ENCODE measurements at regions not wholly inside any gene's neighbourhood (a gene's known extent, or its start where the extent isn't known, plus 50 kb on each side); places are given as distances from the start of the nearest gene placed in this dataset.
"Not testable (repeated sequence)": the region's sequence is repeated elsewhere in the genome, so short reads cannot be mapped to it uniquely, and the experiment has no call there.

DNA sequence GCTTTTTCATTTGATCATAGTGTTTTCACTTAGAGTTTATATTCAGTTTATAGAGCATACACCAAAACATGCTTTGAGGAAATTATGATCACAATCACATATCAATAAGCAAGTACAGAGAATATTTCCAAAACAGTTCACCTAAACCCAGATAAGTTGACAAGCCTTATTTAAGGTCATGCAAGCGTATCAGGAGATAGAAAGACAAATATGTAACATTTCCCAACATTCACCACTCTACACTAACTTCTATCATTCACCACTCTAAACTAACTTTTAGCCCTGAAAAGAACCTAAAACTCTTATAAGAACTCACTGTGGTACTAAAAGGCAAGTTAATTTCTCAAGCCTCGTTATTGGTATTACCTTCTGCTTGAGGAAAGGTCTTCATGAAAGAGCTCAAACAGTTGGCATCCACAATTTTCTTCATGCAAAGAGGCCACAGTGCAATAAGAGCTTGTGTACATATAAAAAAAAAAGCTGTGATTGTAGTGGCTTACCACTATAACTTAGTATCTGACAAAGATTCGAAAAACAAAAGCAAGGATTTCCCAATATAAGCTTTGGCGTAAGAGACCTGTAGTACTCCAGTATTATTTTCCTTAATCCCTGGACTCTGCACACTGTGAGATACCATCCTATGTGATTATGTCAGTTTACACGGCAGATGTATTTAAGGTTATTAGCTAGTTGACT, 903.3 kb downstream of the STIM2 start:
- Mint-ChIP-seq H3K4me1 (no peaks in the 10 kb centered on the region), H3K9me3 (peaks cover 13% of the 10 kb centered on the region), H3K4me3 (no peak overlapping the region), H3K27ac (no peak overlapping the region), H3K36me3 (no peaks in the 10 kb centered on the region), H3K27me3 (no peaks in the 10 kb centered on the region)

DNA sequence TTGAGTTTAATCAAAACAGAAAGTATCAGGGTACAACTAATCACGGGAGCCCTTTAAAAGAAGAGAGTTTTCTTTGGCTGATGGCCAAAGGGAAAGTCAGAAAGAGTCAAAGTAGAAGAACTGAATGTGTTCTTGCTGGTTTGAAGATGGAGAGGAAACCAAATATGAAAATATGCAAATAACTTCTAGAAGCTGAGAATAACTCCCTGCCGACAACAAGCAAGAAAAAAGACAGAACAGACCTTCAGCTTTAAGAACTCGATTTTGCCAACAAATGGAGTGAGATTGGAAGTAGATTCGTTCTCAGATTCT, 903.8 kb downstream of the STIM2 start:
- Mint-ChIP-seq H3K27ac (no peak overlapping the region), H3K36me3 (no peaks in the 10 kb centered on the region), H3K27me3 (no peaks in the 10 kb centered on the region), H3K4me3 (no peak overlapping the region), H3K4me1 (no peaks in the 10 kb centered on the region), H3K9me3 (peaks cover 13% of the 10 kb centered on the region)

DNA sequence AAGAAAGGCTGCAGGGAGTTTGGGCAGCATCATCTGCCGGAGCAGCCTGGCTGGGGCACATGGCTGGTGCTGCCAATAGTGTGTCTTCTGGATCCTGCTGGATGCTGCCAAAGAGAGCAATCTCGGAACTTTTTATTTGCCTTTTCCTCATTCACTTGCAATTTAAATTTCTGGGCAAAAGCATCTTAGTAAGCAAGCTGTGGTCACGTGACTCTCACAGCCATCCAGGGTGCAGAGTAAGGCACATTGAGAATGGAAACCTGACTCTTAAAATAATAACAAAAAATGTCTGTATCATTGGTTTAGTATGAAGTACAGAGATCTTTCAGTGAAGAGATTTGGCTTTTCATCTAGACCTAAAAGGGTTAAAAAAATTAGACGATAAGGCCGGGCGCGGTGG, 910.3 kb downstream of the STIM2 start:
- Mint-ChIP-seq H3K27ac (no peak overlapping the region), H3K9me3 (peaks cover 5% of the 10 kb centered on the region), H3K4me1 (no peaks in the 10 kb centered on the region), H3K27me3 (no peaks in the 10 kb centered on the region), H3K36me3 (no peaks in the 10 kb centered on the region), H3K4me3 (no peak overlapping the region)

DNA sequence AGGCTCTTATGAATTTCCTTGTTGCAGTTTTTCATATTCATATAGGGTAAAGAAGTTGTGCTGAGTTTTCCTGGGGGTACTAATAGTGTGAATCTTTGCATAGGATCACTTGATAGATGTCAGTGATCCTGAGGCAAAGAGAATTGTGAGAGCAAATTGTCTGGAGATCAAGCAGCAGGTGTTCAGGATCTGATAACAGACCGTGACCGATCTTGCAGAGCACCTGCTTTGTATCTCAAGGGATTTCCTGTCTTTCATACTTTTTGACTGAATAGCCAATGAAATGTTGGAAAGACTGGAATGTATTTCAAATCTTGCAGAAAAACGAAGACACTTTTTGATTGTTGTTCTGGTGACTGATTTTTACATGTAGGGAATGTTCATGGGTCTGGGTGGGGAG, 914.5 kb downstream of the STIM2 start:
- Mint-ChIP-seq H3K4me1 (no peaks in the 10 kb centered on the region), H3K36me3 (no peaks in the 10 kb centered on the region), H3K4me3 (no peak overlapping the region), H3K27me3 (no peaks in the 10 kb centered on the region), H3K9me3 (peaks cover 8% of the 10 kb centered on the region), H3K27ac (no peak overlapping the region)

DNA sequence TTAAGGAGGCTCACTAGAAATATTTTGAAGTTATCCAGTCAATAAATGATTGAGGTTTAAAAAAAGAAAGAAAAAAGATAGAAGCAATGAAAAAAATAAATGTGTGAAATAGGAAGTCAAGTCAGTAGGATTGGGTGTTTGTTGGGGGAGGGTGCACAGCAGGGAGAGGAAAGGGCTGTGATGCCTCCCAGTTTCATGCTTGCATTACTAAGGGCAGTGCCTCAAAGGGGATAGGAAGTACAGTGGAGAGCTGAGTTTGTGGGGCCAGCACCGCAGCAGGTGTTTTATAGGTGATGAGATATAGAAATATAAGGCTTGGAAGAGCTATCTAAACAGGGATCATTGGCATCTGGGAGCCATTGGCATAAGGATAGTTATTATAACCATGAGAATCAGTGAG, 919.2 kb downstream of the STIM2 start:
- Mint-ChIP-seq H3K4me1 (no peaks in the 10 kb centered on the region), H3K36me3 (no peaks in the 10 kb centered on the region), H3K27ac (no peak overlapping the region), H3K4me3 (no peak overlapping the region), H3K27me3 (no peaks in the 10 kb centered on the region), H3K9me3 (peaks cover 14% of the 10 kb centered on the region)

DNA sequence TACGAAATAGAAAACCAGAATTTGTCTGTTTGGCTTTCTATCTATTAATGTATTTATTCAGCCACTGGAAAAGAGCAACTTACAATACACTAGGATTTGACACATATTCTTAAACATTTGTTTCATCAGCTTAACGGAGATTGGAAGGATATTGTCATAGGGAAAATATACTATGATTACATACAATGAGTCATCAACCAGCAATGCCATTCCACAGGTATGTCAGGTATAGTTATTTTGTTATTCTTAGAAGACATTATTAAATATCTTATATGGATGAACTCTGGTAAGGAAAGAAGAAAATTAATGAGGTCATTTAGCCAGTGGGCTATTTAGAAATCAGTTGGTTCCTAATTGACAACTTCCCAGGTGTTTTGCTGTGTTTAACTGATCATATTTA, 926.6 kb downstream of the STIM2 start:
- Mint-ChIP-seq H3K27me3 (no peaks in the 10 kb centered on the region), H3K4me3 (no peak overlapping the region), H3K9me3 (peaks cover 6% of the 10 kb centered on the region), H3K27ac (no peak overlapping the region), H3K36me3 (no peaks in the 10 kb centered on the region), H3K4me1 (no peaks in the 10 kb centered on the region)

DNA sequence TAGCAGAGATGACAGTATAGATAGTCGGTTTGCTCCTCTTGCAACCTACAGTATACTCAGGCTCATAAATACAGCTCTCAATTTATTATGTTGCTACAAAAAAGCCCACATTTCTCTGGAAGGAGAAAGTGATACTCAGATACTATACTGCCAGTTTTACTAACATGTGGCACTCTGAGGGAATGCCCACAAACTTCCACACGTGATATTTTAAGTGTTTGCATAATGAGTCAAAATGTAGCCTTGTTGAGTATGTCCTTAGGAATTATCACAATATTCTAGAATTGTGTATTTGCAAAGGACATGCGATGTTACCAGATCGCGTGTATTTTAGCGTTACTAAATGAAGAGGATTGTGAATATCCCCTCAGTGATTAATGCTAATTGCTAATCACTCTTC, 929.1 kb downstream of the STIM2 start:
- no peaks in the 10 kb centered on the region for H3K27me3 Mint-ChIP-seq
- no peak overlapping the region for H3K4me3 Mint-ChIP-seq
- no peaks in the 10 kb centered on the region for H3K4me1 Mint-ChIP-seq
- no peaks in the 10 kb centered on the region for H3K36me3 Mint-ChIP-seq
- H3K27ac Mint-ChIP-seq = no peak overlapping the region
- peaks cover 4% of the 10 kb centered on the region for H3K9me3 Mint-ChIP-seq

DNA sequence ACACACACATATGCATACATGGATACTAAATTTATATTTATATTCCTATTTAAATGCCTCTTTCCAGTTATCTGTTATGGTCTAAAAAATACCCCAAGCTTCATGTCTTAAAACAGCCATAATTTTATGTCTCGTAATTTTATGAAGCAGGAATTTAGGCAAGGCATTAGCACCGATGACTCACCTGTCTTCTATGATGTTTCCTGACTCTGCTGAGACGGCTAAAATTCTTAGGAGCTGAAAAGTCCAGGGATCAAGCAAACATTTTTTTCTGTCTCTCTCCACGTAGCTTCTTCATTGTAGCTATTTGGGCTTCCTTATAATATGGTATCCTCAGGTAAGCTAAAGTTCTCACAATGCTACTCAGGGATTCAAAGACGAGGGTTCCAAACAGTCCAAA, 930.3 kb downstream of the STIM2 start:
- H3K4me3 Mint-ChIP-seq = no peak overlapping the region
- no peaks in the 10 kb centered on the region for H3K4me1 Mint-ChIP-seq
- peaks cover 4% of the 10 kb centered on the region for H3K9me3 Mint-ChIP-seq
- H3K36me3 Mint-ChIP-seq = no peaks in the 10 kb centered on the region
- H3K27me3 Mint-ChIP-seq = no peaks in the 10 kb centered on the region
- no peak overlapping the region for H3K27ac Mint-ChIP-seq

DNA sequence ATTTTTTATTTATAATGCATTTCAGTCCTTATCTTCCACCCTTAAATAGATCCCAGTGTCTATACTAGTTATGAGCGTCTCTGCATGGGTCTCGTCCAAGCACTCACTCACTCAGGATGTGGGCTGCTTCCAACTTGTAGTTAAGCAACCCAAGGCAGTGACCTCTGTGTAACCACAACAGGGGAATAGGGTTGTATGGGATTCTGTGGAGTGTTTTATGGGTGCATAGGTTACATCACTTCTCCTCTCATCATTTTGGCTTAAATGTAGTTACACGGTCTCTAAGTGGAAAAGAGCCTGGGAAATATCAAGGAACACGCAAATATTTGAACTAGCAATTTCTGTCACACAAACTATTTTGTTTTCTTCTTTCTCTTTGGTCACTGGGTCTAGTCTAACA, 931.0 kb downstream of the STIM2 start:
- H3K27me3 Mint-ChIP-seq = no peaks in the 10 kb centered on the region
- no peak overlapping the region for H3K4me3 Mint-ChIP-seq
- H3K9me3 Mint-ChIP-seq = peaks cover 4% of the 10 kb centered on the region
- no peak overlapping the region for H3K27ac Mint-ChIP-seq
- no peaks in the 10 kb centered on the region for H3K36me3 Mint-ChIP-seq
- no peaks in the 10 kb centered on the region for H3K4me1 Mint-ChIP-seq

DNA sequence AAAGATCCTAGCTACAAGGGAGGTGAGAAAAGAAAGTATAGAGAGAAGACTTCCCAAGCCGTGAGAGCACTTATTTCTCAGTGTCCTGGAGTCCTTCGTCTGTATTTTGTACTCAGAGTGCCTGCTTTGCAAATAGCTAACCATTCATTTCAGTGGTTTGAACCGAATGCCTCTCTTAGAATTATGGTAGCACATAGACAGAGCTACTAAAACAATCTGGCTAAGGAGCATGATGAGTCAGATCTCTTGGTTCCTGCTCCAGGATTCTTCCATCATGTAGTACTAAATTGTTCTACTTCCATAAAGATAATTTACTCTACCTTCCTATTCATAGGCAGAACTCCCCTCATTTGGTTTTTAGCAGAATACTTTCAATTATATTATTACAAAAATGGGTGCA, 946.6 kb downstream of the STIM2 start:
- H3K4me3 Mint-ChIP-seq = no peak overlapping the region
- H3K27me3 Mint-ChIP-seq = no peaks in the 10 kb centered on the region
- no peaks in the 10 kb centered on the region for H3K9me3 Mint-ChIP-seq
- no peak overlapping the region for H3K27ac Mint-ChIP-seq
- no peaks in the 10 kb centered on the region for H3K36me3 Mint-ChIP-seq
- no peaks in the 10 kb centered on the region for H3K4me1 Mint-ChIP-seq

DNA sequence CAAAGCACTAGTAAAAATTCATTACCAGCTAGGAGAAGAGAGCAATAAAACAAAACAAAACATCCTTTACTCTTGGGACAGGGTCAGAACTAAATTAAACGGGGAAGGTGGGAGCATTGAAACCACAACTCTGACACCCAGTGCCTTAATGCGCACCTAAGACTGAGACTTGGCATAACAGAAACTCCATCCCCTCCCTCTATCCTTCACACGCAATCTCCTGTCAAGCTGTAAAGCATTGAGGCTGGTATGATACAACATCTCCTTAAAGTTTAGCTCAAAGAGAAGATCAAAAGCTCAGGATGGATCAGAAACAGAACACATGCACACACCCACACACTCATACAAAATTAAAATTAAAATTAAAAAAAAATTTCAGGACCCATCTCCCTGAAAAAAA, 951.3 kb downstream of the STIM2 start:
- Mint-ChIP-seq H3K27me3 (no peaks in the 10 kb centered on the region), H3K36me3 (no peaks in the 10 kb centered on the region), H3K4me3 (no peak overlapping the region), H3K4me1 (no peaks in the 10 kb centered on the region), H3K9me3 (no peaks in the 10 kb centered on the region), H3K27ac (no peak overlapping the region)

DNA sequence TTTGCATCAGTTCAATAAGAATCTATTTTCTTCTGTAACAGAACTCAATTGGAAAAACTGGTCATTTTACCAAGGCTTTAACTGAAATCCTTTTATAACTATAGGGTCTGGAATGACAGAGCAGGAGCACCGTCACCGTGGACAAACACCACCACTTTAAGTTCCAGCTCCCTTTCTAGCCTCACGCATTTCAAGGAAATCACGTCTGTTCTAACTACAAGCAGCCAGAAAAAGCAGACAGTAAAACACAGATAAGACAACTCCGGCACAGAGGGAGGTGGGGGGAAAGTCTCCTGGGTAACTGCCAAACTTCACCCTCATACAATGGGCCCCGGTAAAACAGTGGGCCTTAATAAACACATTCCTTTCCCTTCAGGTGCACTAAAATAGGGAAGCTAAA, 952.6 kb downstream of the STIM2 start:
- H3K27ac Mint-ChIP-seq = not testable (repeated sequence)

DNA sequence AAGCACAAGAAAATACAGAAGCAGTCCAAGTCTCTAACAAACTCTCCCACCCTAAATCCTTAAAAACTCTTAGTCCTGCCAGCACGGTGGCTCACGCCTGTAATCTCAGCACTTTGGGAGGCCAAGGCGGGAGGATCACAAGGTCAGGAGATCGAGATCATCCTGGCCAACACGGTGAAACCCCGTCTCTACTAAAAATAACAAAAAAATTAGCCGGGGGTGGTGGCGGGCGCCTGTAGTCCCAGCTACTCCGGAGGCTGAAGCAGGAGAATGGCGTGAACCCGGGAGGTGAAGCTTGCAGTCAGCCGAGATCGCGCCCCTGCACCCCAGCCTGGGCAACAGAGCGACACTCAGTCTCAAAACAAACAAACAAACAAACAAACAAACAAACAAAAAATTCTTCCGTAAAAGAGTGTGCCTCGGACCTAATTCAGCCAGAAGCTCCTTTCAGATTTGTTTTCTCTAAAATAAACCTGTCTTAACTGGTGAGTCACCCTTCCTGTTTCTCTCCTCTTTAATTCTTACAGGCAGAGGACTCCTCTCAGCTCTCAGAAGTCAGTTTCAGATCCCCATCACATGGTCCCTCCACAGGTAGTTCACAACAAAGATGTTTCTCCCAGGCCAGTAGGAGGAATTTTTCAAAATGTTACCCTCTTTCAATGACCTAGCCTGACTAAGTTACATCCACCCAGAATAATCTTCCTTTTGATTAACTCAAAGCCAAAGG, 953.2 kb downstream of the STIM2 start:
- not testable (repeated sequence) for H3K27me3 Mint-ChIP-seq, H3K27ac Mint-ChIP-seq, H3K4me1 Mint-ChIP-seq, H3K36me3 Mint-ChIP-seq, H3K4me3 Mint-ChIP-seq, H3K9me3 Mint-ChIP-seq

More for the DNA sequence above, 952.6 kb downstream of the STIM2 start:
- H3K4me3 Mint-ChIP-seq, H3K9me3 Mint-ChIP-seq, H3K36me3 Mint-ChIP-seq, H3K4me1 Mint-ChIP-seq, H3K27me3 Mint-ChIP-seq: not testable (repeated sequence)

DNA sequence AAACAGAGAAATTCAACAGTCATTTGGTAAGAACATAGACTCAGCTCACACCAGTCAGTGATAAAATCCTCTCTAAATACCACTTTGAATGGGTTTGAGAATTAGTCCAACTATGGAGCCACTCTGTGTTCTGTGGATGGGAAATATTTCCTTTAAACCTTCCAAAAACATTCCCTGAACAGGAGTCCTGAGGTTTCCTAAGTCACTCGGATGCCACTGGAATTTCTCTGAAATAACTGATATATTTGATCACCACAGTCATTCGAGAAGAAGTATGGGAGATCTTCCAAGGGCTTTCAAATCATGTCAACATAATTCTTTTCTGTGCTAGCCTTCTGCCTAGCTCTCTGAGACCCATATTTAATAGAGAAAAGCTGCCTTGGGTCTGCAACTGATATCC, 958.6 kb downstream of the STIM2 start:
- H3K9me3 Mint-ChIP-seq = peaks cover 6% of the 10 kb centered on the region
- H3K4me3 Mint-ChIP-seq = no peak overlapping the region
- no peaks in the 10 kb centered on the region for H3K36me3 Mint-ChIP-seq
- no peak overlapping the region for H3K27ac Mint-ChIP-seq
- no peaks in the 10 kb centered on the region for H3K4me1 Mint-ChIP-seq
- no peaks in the 10 kb centered on the region for H3K27me3 Mint-ChIP-seq

DNA sequence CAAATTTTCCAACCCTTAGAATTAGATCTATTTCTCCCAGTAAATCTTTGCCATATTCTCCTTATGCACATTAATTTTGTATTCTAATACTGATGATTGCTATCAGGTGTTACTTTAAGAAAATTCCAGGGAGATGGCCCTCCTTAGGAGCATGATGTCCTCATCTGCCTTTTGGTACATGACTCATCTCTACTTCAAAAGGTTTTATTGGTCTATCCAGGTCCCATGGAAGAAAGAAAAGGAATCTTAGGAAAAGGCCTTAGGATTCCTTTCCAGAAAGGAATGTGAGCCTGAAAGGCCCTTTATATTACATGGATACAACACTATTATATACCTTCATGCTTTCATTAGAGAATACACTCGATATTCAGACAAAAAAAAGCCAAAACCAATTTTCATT, 968.2 kb downstream of the STIM2 start:
- Mint-ChIP-seq H3K27ac (no peak overlapping the region), H3K9me3 (peaks cover 8% of the 10 kb centered on the region), H3K27me3 (no peaks in the 10 kb centered on the region), H3K4me1 (no peaks in the 10 kb centered on the region), H3K4me3 (no peak overlapping the region), H3K36me3 (no peaks in the 10 kb centered on the region)

DNA sequence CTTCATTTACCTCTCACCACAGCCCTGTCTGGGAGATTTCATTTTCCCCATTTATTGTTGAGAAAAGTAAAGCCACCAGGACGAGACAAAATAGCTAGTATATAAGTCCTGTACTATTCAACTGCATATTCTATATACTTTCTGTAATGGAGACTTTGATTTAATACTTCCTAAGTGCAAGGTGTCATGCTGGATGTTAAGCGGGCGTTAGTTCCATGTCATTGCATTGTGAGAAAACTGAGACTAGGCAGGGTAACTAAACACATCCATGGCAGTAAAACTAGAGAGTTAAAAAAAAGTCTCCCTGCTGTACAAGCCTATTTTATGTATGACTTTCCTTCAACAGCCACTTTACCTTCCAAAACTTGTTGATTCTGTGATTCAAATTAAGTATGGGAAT, 969.6 kb downstream of the STIM2 start:
- Mint-ChIP-seq H3K27ac (no peak overlapping the region), H3K9me3 (peaks cover 6% of the 10 kb centered on the region), H3K27me3 (no peaks in the 10 kb centered on the region), H3K36me3 (no peaks in the 10 kb centered on the region), H3K4me3 (no peak overlapping the region), H3K4me1 (no peaks in the 10 kb centered on the region)

DNA sequence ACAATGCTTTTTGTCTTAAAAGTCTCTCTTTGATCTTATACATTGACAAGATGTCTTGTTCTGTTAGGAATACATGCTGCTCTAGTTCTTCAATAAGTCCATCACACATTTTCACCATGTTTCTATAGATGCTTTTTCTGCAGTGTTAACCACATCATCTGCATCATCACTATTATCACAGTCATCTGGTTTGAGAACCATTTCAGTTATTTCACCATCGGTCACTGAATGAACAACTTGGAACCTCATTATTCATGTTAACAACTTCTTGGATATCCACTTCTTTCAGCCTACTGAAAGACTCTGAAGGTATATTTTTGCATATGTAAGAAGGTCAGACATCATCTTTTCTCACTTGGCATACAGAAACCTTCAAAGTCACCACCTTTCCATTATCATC, 975.2 kb downstream of the STIM2 start:
- no peaks in the 10 kb centered on the region for H3K4me1 Mint-ChIP-seq
- H3K4me3 Mint-ChIP-seq = no peak overlapping the region
- H3K36me3 Mint-ChIP-seq = no peaks in the 10 kb centered on the region
- H3K9me3 Mint-ChIP-seq = peaks cover 6% of the 10 kb centered on the region
- no peak overlapping the region for H3K27ac Mint-ChIP-seq
- no peaks in the 10 kb centered on the region for H3K27me3 Mint-ChIP-seq

Data from activated naive CD4-positive, alpha-beta T cell treated with anti-CD3 and anti-CD28 coated beads, Interleukin-2, amount 50 U/mL, for 24 hours (primary cell).